GM18498 (cell line): ENCODE measurements at regions not wholly inside any gene's neighbourhood (a gene's known extent, or its start where the extent isn't known, plus 50 kb on each side); places are given as distances from the start of the nearest gene placed in this dataset.

Source experiments
- ATAC-seq: cut with Tn5 transposase; IDR thresholded peaks from one replicate; pipeline ENCODE4 v1.9.1; 2021; ENCODE audit warnings: mild to moderate bottlenecking, moderate library complexity; ENCODE audit not compliant: unreplicated experiment

DNA sequence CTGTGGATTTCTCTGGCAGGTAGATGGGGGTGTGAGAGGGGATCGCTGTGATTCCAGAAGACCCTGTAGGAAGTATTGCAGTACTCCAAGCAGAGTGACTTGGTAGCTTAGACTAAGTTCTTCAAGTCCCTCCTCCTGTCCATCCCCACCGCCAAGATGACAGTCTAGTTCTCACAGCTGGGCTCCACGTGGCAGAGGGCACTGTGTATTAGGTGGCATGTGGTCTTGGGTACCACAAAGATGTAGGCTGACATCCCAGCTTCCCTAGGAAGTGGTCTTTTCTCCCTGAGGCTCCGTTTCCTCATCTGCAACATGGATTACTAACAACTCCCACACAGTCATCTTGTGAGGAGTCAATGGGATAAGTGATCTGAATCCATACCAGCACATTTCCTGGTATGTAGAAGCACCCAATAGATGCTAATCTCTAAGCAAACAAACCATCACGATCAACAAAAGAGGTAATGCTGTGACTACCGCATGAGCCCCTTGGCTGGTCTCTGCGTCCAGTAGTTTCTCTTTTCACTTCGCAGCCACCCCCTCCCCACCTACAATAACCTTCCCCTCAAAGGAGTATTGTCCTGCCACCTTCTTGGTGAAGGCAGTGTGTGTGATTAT is 349.1 kb upstream of the EEF2KMT start:
- no peak for ATAC-seq

DNA sequence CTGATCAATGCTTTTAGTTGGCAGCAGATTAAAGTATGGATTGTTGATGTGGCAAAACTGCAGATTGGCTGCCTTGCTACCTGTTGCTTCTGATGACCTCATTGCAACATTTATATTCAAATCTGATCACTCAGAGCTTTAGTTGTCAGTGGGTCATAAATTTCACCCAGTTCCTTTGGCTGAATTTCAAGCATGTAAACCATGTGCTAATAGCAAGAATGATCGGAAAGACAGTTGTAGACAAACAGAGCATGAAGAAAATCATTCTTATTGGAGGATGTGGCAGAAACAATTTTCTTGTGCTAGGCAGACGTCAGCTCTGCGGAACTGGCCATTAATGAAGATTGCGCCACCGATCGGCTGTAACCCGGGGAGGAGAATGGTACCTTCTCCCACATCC is 346.6 kb upstream of the EEF2KMT start:
- ATAC-seq = no peak

DNA sequence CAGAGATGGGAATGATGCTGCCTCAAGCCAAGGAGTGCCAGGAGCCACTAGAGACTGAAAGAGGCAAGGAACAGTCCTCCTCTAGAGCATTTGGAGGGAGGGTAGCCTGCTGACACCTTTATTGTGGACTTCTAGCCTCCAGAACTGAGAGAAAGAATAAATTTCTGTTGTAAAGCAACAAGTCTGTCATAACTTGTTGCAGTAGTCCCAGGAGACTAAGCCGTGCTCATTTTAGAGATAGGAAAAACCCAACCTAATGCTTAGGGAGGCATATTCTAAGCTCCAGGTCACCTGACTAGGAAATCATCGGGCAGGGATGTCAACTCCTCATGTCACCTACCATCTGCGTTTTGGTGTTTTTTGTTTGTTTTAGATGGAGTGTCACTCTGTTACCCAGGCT is 345.4 kb upstream of the EEF2KMT start:
- no peak for ATAC-seq

DNA sequence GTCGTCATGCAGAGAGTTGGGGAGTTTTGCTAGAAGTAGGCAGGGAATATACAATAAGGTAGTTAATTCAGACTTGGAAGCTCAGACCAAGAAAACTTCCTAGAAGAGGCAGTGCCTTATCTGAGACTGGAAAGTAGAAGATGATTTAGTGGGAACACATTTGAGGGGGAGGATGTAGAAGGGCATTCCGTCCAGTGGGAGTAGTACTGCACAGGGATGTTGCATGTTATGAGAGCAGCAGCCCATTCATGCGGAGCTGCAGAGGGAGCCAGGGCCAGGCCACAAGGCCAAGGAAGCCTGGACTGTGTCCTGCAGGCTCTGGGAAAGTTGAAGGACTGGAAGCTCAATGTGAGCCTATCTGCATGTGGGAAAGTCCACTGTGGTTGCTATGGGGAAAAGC is 344.5 kb upstream of the EEF2KMT start:
- no peak for ATAC-seq

DNA sequence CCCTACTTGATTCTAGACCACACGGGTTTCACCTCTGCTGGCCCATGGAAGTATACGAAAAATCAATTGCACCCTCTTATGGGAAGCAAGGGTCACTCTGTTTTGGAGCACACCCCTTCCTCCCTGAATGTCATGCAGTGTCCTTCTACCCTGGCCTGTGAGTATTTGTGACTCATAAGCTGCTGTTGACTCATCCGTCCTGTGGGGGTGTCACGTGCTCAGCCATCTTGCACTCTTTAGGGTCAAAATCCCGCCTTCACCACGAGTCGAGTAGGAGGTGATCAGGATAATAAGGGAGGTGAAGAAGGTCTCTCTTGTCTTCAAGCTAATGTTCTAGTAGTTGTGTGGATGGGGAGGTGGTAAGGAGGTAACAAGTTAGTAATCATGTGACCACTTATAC is 341.0 kb upstream of the EEF2KMT start:
- ATAC-seq = no peak

DNA sequence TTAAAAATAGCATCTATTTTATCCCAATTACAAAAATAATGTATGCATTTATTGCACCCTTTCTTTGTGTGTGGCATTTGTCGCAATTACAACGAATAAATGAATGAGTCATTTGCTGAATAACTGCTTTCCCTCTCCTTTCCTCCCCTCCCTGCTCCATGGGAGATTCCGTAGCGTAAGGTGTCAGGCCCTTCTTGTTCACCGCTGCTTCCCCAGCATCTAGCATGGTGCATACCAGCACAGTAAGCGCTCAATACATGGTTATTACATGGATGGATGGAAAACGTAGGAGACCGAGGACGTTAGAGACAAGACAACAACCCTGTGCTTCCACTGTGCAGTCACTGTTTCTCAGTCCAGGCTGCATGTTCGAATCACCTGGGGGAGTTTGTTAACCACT is 336.0 kb upstream of the EEF2KMT start:
- ATAC-seq = no peak

DNA sequence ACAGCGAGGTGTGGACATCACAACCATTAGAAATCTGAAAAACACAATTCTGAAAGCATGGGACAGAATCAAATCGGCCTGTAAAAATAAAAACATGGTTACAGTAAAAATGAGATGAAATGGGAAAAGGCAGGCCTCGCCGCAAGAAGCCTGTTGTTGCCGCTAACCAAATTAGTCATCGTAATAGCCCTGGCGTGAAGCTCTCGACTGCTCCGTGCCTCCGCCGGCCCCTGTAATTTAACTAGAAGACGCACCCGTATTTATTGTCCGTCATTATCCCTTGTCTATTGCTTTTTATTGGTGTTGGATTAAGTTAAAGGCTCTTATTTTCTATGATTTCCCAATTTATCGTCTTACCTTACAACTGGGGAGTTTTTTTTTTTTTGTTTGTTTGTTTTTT is 334.6 kb upstream of the EEF2KMT start:
- no peak for ATAC-seq

DNA sequence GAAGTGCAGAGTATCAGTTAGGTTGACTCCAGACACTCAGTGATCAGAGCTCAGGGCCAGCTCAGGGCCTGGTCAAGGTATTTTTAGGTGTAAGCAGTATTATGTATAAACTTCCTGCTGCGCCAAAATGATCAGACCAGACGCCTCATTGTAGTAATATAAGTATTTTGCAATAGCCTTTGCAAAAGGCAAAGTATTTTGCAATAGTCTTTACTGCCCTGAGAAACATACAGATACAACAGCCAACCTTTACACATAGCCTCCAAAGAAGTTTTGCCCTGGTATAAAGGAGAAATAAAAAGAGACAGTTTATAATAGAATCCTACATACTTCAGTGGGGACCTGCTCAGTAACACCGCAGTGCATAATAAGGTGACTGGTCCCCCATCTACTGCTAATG is 333.0 kb upstream of the EEF2KMT start:
- no peak for ATAC-seq

DNA sequence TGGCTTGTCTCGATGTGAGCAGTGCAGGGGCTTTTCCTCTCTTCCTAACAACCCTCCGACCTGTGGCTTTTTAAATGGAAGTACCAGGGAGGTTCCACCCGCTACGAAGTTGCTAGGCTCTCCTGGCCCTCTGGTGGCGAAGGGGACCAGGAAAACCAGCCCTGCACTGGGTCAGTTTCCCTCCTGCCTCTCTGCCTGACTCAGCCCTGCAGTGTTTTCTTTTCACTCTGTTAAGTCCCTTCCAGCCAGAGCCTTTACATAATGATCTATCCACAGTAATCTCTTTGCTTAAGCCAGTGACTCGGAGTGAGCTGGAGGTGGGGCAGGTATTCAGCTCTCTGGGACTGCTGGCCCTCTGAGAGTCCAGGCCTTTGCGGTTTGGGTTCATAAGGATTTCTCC is 331.3 kb upstream of the EEF2KMT start:
- ATAC-seq = no peak

DNA sequence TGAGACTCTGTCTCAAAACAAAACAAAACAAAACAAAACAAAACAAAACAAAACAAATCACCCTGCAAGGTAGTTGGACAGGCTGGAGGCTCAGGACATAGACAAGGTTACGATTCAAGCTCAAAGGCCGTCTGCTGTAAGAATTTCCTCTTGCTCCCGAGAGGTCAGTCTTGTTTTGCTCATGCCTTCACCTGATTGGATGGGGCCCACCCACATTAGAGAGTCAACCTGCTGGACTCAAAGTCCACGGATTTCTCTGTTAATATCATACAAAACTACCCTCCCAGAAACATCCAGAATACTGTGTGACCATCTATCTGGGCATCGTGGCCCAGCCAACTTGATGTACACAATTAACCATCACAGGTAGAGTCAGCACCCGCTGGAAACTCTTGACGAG is 330.0 kb upstream of the EEF2KMT start:
- ATAC-seq = no peak

DNA sequence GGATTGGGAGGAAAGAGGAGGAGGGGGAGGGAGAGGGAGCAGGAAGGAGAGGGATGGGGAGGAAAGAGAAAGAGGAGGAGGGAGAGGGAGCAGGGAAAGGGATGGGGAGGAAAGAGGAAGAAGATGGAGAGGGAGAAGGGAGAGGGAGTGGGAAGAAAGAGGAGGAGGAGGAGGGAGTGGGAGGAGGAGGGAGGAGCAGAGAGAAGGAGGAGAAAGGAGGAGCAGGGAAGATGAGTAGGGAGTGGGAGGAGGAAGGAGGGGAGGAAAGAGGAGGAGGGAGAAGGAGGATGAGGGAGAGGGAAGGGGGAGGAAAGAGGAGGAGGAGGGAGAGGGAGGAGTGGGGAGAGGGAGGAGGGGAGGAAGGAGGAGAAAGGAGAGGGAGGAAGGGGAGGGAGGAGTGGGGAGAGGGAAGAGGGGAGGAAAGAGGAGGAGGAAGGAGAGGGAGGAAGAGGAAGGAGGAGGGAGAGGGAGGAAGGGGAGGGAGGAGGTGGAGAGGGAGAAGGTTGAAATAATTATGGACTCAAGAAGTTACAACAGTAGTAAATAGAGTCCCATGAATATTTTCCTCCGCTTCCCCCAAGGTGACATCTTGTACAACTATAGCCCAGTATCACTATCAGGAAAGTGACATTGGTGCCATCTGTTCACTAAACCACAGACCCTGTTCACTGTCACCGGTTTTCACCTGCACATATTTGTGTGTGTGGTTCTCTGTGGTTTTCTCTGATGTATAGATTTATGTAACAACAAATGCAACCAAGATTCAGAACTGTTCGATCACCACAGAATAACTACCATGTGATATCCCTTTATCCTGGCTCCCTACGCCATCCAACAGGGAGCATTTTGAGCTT is 325.3 kb upstream of the EEF2KMT start:
- no peak for ATAC-seq

DNA sequence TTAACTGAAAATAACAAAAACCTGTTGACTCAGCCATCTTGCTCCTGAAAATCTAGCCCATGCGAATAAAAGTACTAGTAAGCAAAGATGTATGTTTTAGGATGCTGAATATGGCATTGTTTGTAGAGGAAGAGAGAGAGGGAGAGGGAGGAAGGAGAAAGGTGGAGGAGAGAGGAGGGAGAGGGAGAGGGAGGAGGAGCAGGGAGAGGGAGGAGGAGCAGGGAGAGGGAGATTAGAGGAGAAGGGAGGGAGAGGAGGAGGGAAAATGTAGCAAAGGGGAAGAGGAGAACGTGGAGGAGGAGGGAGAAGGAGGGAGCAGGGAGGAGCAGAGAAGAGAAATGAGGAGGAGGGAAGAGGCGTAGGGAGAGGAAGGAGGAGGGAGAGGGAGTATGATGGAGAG is 324.5 kb upstream of the EEF2KMT start:
- ATAC-seq = no peak

DNA sequence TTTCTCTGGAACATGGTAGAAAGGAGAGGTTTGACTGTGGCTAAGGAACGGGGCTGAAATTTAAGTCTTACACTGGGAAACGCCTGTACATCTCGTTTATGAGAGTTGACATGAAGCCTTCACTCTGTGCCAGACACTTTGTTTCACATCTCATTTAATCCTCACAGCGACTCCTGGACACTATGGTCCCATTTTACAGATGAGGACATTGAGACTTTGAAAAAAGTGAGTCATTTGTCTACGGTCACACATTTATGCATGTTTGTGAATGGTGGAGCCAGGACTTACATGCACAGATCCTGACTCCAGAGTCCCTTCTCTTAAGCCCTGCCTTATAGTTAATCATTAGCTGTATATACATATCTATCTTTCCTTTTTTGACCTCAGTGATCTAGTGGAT is 318.4 kb upstream of the EEF2KMT start:
- ATAC-seq = no peak

DNA sequence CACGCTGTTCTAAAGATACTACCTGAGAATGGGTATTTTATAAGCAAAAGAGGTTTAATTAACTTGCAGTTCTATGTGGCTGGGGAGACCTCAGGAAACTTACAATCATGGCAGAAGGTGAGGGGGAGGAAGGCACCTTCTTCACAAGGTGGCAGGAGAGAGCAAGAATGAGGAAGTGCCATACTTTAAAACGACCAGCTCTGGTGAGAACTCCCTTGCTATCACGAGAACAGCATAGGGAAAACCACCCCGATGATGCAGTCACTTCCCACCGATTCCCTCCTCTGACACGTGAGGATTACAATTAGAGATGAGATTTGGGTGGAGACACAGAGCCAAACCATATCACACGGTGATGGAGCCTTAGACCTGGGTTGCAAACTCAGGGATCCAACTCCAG is 317.5 kb upstream of the EEF2KMT start:
- ATAC-seq = no peak

DNA sequence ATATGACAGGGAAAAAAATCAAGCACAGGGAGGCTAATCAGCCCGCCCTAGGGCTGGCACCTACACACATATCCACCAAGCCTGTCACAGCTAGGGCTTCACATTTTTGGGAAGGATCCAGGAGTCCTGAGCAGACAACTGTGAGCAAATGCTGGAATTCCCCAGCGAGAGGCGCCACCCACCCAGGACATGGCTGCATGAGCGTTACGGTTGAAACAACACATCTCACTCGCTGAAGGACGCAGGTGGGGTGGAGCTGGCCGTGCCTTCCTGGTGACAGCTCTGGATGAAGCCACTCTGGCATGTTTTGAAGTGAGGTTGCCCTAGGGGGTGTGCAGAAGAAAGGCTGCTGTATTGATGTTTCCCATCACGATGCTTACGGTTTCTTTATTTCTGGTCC is 315.1 kb upstream of the EEF2KMT start:
- ATAC-seq = no peak

DNA sequence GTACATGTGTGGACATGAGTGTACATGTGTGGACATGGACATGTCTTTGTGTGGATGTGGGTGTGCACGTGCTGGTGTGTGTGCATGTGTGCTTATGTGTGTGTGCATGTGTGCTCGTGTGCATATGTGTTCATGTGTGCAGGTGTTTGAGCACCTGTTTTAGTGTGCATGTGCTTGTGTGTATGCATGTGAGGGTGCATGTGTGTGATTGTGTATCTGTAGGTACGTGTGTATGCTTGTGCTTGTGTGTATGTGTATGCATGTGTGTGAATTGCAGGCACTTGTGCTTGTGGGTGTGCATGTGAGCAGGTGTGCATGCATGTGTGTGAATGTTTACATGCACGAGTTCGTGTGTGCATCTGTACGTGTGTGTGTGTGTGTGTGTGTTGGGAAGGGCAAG is 300.6 kb upstream of the EEF2KMT start:
- ATAC-seq = no peak

DNA sequence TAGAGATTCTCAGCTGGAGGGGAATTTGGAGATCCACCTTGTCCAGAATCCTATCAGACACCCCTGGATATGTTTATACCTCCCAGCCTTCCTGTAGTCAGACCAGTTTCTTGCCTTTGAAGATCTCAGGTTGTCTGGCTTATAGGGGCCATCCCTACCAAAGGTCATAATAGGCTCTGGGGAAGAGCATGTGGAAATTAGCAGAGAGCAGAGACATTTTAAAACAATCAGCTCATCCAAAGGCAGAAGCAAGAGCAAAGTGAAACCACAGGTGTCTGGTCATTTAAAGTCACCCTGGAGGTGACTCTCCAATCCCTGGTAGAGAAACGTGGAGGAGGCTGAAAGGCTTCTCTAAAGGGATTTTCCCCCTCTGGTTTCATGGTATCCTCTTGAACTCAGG is 299.3 kb upstream of the EEF2KMT start:
- ATAC-seq = no peak

DNA sequence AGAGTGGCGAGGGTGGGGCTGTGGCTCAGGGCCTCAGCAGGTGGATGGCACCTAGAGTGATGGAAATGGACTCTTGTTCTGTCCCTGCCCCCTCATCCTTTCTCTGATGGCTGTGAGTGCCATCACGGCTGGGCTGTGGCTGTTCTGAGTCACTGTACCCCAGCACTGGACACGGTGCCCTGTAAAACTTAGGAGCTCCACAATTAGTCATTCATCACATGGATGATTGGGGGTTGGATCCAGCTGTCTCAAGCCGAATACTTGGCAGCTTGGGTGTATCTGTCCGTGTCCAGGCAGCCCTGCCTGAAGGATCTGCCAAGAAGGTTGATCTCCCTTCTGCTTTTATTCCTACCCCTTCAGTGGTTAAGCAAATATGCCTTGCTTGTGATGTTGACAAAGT is 295.5 kb upstream of the EEF2KMT start:
- no peak for ATAC-seq

DNA sequence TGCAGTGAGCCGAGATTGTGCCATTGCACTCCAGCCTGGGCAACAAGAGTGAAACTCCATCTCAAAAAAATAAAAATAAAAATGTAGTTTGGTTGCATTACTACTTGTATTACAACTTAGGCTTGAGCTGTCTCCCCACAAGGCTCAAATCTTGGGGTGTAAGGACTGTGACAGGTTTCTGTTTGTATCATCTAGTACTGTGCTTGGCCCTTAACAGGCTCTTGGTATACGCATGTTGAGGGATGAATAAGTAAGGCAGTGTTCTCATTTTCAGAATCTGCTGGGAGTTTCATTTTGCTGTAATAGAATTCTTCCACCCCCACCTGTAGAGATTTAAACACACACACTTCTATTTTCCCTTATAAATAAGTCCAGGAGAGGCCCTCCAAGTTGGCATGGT is 289.4 kb upstream of the EEF2KMT start:
- no peak for ATAC-seq

DNA sequence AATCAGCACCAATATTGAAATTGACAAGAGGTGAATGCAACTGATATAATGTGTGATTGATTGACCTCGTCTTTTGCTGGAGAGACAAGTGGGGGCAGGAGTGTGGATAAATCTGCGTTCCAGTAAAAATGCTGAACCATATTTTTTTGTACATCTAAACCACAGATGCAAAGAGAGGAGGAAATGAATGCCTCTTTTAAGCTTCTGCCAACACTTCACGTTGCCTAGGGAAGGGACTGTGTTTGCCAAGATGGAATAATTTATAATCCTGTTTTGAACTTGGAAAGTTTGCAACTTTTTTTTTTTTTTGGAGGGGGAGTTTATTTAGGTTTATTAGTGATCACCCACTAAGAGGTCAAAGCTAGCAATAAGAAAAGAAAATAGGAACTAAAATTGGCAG is 288.2 kb upstream of the EEF2KMT start:
- no peak for ATAC-seq

DNA sequence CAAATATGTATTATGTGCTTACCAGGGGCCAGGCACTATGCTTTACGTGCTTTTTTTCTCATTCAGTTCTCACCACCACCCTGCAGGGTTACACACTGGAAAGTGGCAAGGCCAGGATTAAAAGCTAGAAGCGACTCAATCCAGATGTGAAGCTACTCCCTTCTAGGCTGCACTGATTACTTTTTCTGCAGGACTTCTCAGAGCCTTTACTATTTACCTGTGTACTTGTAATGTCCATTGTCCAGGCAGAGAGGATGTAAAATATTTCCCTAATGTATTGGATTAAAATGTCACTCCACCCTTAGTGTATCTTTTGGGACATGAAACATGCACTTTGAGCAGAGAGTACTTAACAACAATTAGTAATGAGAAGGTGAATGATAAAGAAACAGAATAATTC is 287.5 kb upstream of the EEF2KMT start:
- no peak for ATAC-seq

DNA sequence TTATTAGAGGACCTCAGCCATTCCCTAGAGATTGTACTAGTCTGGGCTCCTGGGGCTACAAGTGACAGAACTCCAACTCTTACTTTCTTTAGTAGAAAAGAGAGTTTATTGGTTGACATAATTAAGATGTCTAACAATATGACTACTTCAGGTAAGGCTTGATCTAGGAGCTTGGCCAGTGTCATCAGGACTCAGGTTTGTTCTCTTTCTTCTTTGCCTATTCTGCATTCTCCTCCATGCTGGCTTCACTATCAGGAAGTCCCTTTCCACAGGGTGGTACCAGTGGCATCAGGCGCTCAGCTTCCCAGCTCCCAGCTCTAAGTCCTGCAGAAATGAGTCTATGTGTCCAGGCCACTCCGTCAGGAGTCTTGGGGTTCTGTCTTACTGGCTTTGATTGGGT is 286.1 kb upstream of the EEF2KMT start:
- no peak for ATAC-seq

DNA sequence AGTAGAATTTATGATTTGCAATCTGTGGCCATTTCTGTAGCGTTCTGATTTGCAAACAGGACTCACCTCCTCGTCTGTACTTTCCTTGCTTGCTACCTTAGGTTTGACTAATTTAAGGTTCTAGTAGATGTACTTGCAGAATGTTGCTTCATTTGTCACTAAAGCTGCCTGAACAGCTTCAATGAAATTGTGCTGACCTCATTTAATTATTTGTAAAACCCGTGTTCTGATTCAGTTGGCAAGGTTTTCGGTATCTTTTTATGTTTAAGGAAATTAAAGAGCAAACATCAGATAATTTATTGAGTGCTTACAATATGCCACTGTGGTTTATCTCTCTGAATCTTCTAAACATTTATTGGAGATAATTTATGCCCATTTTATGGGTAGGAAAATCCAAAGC is 284.9 kb upstream of the EEF2KMT start:
- ATAC-seq = no peak
